ENCODE measurements at regions not wholly inside any gene's neighbourhood (a gene's known extent, or its start where the extent isn't known, plus 50 kb on each side); places are given as distances from the start of the nearest gene placed in this dataset.

DNA sequence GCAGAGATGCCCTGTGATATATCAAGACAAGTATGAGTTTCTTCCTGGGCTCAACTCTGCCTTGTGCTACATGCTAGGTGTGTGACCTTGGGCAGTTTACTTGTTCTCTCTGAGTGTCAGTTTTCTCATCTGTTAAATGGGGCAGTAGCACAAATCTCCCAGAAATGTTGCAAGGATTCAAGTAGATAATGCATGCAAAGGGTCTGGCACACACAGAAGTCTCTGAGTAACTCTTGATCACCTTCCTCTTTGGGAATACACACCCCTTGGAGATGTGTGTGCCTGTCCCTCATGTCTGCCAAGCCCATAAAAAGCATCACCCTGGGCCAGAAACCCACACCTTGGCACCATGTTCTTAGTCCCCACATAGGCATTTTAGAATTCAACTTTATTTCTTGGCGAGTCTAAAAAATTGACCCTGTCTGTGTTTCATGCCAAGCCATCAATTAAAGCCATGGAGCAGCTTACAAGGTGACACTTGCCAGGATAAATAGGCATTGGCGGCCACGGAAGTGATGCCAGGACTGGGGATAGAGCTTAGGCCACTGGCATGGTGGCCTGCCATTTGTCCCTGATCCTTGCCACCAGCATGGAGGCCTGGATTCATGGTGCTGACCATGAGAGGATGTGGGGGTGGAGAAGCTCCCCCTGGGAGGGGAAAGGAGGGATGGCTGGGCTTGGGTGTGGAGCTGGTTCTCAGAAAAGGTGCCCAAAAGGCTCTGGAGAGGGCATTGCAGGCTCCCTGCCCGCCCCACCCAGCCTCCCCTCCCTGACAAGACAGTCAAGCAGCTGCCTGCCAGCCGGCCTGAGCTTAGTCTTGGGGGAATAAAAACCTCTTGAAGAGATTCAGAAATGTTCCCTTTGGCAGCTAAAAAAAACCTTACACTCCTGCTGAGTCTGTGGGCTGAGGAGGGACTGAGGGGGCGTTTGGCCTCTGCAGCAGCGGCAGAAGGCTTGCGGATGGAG, 118.0 kb upstream of the IPO9 start:
- peak; percentile 74 for DNase-seq (ENCODE audit: missing footprints)
- no peak for ATAC-seq
- intact Hi-C loops (cut with DNase I), result no loop called here

DNA sequence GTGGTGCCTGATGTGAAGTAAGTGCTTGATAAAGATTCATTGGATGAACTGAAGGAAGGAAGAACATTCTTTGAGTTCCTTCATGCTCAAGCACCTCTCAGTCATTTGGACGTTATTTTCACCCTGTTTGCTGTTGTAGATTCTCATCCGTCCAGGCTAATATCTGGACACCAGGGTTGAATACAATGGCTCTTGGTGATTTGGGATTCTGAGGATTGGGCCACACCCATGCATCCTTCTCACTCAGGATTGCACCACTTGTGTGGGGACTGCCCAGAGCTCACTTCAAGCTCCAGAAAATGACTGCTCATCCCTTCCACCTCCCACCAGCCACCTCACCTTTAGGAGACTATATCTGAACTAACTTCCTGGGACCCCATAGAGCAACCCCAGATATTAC, 117.1 kb upstream of the IPO9 start:
- intact Hi-C loops (cut with DNase I), result no loop called here
- no peak for ATAC-seq
- DNase-seq (ENCODE audit: missing footprints), result no peak

DNA sequence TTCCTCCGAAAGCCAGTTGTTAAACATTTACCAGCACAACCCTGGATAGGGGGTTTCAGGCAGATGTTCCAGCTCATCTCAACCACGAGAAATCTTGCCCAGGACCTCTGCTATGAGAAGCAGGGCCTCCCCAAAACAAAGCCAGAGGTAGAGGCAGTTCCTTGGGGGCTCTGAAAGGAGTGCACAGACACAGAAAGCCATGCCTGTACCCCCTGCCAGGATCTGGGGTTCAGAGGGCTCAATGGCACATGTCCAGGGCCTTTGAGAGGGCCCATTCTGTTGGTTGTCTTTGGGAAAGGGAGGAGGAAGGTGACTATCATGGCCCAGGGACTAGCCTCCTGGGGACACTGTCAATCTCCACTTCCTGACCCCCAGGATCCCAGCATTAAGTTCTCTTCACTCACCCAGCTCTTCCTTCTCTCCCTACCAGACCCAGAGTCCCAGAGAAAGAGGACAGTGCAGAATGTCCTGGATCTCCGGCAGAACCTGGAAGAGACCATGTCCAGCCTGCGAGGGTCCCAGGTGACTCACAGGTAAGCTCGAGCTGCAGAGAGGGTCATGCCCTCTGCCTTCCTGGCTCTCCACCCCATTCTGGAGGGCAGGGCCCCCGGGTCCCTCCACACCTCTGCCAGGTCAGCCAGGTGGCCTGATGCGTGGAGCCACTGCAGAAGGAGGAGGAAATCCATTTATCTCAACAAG, 116.4 kb upstream of the IPO9 start:
- intact Hi-C loops (cut with DNase I), result loop anchor here (1.0 kb wide), 1 partner anchor 26 kb away; no protein-coding TSS in a partner anchor
- DNase-seq (ENCODE audit: missing footprints) (no peak), ATAC-seq (no peak)

DNA sequence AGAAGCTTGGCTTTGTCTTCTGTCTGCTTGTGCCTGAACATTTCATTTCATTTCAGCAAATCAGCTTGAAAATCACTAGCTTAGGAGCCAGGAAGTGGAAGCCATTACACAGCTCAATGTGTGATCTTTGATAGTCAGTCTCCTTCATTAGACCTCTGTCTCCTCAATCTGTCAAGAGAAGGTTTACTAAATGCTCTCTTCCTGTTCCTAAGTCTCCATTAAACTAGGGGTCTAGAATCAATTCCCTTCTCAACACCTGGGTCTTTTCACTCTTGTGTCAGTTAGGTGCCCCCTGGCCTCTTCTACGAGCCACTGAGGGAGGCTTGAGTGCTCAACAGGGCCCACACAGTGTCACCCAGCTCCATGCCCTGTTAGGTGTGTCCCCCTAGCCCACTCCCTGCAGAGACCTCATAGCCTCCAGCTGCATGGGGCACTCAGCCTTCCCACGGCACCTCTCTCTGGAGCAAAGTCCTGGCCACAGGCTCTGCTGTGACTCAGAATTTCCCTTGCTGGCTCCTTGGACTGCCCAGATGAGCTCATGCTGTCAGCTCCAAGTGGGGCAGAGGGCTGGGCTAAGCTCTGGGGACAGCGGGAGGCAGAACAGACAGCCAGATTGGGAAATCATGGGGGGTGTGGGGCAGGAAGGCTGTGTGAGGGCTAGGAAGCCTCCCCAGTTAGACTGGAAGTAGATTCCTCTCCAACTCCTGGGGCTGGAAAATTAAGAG, 115.7 kb upstream of the IPO9 start:
- ATAC-seq (peak; percentile 91), DNase-seq (ENCODE audit: missing footprints) (peak; percentile 96)
- intact Hi-C loops (cut with DNase I), result loop anchor here (1.0 kb wide), 1 partner anchor 25 kb away; no protein-coding TSS in a partner anchor

DNA sequence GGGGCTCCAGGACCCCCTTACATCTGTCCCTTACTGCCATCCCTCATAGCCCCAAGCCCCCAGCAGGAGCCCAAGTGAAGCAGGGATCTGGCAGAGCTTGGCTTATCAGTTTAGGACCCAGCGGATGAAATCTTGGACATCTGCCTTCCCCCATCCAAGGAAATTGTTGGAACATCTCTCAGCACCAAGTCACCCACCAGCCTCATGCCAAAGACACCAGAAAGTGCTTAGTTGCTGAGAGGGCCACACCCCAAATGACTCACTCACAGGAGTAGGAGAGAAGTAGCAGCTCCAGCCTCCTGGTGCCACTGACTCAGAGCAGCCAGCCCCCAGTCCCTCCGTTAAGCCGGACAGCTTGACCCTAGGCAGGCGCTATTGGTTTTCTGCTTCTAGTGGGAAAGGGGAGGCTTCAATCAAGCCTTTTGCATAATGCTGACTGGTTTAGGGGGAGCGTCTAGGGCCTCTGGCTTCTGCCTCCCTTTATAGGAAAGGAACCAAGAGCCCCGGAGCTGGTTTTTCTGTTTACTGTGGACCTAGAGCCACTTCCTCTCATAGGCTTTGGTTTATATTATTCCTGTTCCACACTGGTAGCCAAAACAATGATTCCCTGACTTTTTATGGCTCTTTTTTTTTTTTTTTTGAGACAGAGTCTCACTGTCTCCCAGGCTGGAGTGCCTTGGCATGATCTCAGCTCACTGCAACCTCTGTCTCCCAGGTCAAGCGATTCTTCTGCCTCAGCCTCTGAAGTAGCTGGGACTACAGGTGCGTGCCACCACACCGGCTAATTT, 114.2 kb upstream of the IPO9 start:
- intact Hi-C loops (cut with DNase I), result no loop called here
- ATAC-seq, result peak; percentile 51
- DNase-seq (ENCODE audit: missing footprints), result peak; percentile 72

DNA sequence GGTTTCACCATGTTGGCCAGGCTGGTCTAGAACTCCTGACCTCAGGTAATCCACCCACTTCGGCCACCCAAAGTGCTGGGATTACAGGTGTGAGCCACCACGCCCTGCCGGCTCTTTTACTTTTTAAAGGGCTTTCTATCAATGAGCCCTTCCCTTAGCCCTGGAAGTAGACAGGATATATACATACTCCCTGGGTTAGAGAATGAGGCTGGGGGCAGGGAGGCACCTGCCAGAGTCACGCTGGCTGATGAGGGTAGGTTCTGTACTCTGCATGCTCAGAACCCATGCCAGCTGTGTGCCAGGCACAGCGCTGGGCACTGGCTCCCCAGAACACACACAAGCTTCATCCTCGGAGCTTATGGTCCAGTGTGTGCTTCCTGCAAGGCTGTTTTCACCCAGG, 113.6 kb upstream of the IPO9 start:
- intact Hi-C loops (cut with DNase I), result no loop called here
- ATAC-seq (no peak), DNase-seq (ENCODE audit: missing footprints) (no peak)

DNA sequence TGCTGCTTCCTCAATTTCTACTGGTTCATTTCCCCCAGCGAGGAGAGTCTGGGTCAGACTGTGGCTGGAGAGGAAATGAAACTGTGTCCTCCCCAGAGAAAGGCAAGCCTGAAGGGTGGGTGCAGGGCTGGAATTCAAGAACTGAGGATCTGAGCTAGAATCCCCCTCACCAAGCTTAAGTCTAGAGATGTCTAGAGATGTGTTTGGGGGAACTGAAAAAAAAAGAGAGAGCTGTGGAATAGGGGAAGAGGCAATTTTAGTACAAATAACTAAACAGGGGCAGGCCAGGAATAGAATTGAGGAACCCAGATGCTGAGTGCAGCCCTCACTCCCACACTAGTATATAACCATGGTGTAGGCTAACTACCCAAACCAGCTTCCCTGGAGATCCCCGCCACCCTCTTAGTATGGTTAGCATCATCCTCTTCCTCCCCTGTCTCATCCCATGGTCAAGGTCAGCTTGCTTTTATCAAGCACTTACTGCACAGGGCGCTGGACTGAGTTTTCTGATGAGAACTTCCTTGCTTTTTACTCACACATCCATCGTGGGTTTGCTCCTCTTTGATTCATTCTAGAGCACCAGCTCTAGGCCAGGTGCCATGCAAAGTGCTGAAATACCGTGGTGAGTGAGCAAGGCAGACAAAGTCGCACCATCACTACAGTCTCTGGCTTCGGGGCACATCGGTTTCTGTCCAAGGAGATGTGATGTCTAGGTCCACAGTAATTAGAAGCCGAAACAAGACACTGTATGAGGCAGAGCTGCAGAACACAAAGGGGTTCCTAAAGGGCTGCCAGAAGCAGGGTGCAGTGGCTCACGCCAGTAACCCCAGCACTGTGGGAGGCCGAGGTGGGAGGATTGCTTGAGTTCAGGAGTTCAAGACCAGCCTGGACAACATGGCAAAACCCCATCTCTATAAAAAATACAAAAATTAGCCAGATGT, 112.9 kb upstream of the IPO9 start:
- ATAC-seq (no peak), DNase-seq (ENCODE audit: missing footprints) (no peak)
- intact Hi-C loops (cut with DNase I), result no loop called here

DNA sequence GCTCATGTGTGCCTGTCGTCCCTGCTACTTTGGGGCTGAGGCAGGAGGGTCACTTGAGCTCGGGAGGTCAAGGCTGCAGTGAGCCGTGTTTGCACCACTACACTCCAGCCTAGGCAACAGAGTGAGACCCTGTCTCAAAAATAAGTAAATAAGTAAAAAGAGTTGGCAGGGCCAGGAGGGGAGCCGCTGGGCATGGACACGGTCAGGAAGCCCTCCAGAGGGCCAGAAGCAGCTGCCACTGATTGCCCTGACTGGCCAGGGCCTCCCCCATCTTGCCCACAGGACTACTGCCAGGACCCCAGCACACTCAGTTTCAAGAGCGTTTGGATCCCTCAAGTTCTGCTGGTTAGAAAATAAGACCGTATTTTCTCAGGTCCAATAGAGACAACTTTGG, 112.2 kb upstream of the IPO9 start:
- no peak for DNase-seq (ENCODE audit: missing footprints)
- no peak for ATAC-seq
- intact Hi-C loops (cut with DNase I), result no loop called here

DNA sequence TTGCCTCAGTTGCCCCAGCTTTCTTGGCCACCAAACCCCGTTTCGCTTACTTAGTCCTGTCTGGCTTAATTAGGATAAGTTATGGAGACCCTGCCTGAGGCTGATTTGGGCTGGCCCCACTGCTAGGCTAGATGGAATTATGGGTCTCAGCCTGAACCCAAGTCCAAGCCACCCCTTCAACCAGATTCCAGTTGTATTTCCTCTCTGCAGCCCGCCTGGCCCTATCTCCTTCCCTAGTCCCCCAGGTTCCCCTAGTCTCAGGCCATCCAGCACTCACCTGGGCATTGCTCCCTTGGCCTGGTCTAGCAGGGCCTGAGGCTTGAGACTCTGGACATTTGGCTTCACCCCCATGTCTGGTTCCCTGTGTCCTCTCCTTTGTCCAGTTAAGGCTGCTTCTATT, 111.7 kb upstream of the IPO9 start:
- DNase-seq (ENCODE audit: missing footprints), result no peak
- intact Hi-C loops (cut with DNase I), result no loop called here
- no peak for ATAC-seq

DNA sequence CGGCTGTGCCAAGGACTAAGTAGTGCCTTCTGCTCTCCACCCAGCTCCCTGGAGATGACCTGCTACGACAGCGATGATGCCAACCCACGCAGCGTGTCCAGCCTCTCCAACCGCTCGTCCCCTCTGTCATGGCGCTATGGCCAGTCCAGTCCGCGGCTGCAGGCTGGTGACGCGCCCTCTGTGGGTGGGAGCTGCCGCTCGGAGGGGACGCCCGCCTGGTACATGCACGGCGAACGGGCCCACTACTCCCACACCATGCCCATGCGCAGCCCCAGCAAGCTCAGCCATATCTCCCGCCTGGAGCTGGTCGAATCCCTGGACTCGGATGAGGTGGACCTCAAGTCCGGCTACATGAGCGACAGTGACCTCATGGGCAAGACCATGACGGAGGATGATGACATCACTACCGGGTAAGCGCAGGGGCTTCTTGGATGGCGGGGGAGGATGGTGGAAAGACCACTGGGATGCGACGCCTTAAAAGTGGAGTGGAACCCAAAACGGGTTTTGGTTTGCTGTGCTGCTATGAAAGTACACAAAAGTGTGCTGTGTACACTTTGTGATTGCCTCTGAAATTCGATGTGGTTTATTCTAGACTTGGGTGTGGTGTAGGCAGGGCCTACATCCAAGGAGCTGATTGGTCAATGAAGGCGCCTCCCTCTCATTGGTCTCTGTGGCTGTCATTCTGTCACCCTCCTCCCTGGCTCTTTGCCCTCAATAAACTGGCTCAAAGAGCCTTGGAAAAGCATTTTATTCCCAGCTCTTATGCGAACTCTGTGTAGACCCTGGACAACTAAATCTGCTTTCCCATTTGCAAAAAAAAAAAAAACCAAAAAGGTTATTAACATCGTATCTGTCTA, 110.4 kb upstream of the IPO9 start:
- ATAC-seq (no peak), DNase-seq (ENCODE audit: missing footprints) (no peak)
- intact Hi-C loops (cut with DNase I), result no loop called here

DNA sequence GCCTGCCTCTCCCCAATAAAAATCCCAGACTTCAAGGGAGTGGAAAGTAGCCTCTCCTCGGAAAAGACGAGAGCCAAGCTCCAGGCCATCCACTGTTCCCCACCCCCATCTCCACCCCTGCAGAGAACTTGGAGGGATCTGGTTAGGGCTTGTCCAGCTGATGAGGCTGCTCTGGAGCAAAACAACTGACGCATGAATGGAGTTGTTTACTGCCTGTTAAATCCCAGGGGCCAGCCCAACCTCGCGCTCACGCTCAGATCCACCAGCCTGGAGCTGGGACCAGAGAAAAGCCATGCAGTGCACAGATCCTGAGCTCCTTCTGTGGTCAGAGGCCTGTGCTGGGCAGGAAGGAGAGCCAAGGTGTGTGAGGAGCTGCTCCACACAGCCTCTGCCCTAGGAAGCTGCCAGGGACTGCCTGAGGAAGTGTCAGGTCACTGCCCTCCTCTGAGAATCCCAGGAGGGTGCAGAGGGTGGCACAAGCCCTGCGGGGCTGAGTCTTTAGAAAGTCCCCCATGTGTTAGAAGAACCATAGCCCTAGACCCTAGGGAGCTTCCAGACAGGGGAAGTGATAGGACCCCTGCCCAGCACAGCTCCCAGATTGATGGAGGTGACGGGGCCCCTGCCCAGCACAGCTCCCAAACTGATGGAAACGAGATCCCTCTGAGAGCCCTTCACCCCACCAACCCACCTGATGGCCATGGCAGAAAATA, 109.0 kb upstream of the IPO9 start:
- ATAC-seq, result peak; percentile 83
- intact Hi-C loops (cut with DNase I), result no loop called here
- peak; percentile 84 for DNase-seq (ENCODE audit: missing footprints)

DNA sequence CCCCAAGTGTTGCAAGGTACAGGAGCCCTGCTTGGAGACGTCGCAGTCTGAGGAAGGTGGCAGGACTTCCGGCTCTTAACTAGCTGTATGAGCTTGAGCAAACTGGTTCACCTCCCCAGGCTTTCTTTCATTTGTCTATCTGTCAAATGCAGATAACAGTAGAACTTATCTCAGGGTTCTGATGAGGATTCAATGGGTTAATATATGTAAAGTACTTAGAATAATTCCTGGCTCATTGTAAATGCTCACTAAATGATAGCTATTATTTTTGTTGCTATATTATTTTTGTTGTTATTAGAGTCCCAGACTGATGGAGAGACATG, 108.5 kb upstream of the IPO9 start:
- no peak for ATAC-seq
- no peak for DNase-seq (ENCODE audit: missing footprints)
- intact Hi-C loops (cut with DNase I), result no loop called here

DNA sequence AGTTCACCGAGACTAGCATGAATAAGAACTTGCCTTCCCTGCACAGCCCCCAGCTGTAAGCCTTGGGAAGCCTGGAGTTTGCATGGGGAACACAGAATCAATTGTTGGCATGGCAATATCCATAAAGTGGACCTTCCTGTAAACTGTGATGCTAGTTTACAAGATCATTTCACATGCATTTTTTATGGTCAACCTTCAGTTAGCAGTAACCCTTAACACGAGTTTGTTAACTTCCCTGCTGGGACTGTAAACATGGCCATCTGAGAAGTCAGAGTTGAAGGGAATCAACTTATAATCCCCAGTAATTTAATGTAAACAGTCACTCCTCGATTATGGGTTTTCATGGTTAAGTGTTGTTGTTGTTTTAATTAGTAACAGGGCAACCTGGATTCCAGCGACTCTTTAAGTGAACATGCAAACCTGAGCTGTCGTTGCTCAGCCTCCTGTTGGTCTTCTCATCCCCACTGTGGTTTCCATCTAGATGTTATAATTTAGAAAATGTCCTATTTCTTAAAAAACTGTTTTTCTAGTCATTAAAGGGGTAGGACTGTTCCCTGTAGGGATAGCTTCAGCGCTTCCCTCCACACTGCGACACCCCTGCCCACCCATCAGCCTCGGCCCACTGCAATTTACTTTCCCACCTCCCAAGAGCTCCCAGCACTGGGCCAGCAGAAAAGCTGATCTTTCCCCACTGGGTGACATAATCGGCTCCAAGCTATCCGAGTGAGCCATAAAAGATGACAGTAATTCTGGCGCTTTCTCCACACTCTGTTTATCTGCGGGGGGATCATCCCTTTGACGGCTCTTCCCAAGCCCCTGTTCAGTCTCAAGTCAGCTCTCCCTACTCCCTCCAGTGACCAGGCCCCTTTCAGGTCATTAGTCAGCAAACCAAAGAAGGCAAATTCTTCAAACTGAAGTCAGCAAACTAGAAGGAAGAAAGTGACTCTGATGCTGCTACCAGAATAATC, 107.6 kb upstream of the IPO9 start:
- ATAC-seq, result no peak
- DNase-seq (ENCODE audit: missing footprints), result no peak
- intact Hi-C loops (cut with DNase I), result no loop called here

DNA sequence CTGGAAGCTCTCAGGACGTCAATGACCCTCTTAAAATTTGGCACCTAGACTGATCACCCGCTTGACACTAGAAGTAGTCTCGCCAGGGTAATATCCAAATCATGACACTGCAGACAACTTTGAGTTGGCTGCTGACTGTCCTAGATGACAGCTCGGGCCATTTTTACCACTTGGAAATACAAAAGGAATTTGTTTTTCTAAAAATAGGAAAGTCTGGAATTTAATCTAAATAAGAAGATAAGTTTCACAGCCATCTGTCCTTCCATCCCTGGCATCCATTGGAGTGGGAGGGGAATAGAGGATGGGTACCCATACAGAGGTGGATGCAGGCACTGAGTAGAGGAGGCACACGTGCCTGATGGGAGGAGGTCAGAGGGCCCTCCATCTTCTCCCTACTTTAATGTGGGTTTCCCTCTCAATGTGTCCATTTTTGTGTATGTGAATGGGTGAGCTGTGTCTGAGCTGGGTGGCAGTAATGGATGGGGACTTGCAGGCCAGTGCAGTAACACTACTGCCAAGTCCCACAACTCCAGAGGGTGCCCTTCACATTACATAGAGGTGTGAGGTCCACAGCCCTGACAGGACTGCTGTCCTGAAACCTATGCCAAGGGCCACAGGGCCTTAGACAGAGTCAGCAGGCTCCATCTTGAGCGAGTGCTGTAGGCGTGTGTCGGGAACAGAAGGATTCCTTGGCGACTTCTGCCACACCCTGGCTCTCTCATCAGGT, 104.8 kb upstream of the IPO9 start:
- DNase-seq (ENCODE audit: missing footprints), result no peak
- peak; percentile 71 for ATAC-seq
- intact Hi-C loops (cut with DNase I), result no loop called here

DNA sequence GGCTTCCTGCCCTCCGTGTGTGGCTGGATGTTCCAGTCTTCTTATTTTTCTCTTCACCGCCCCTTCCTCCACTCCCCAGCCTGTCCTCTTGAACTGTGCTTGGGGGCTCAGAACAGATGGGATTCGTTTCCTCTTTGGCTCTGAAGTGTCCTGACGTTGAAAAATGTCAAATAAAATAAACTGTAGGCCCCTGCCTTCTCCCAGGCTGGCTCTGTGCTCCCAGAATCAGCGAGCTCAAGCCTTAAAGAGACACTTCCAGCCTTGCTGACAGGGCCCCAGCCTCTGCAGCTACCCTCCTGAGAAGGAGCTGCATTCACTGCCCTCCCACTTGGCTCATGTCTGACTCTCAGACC, 104.2 kb upstream of the IPO9 start:
- ATAC-seq (no peak), DNase-seq (ENCODE audit: missing footprints) (no peak)
- intact Hi-C loops (cut with DNase I), result no loop called here
